GM19351 (cell line): ENCODE measurements at regions not wholly inside any gene's neighbourhood (a gene's known extent, or its start where the extent isn't known, plus 50 kb on each side); places are given as distances from the start of the nearest gene placed in this dataset.

ENCODE experiments used
- ATAC-seq: cut with Tn5 transposase; IDR thresholded peaks from one replicate; pipeline ENCODE4 v1.9.1; 2021; ENCODE audit warnings: mild to moderate bottlenecking, moderate library complexity; ENCODE audit not compliant: unreplicated experiment

DNA sequence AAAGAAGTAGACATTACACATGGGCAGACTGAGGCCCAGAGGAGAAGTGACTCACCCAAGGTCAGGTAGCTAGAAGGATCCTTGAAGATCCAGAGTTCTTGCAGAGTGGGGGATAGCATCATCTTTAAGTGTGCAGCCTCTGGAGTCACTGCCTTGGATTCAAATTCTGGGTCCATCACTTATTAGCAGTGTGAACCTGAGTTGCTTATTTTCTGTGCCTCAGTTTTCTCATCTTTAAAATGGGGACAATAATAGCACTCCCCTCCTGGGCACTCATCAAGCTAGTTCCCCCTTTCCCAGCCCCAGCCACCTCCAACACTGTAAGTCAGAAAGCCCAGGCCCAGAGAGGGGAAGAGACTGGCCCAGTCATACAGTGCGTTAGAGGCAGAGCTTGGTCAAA is 141.8 kb upstream of the PJA1 start:
- ATAC-seq: no peak

GRCh38 chrX:69306063-69306404 is 140.8 kb upstream of the PJA1 start:
- ATAC-seq: no peak

GRCh38 chrX:69305333-69306062 is 140.2 kb upstream of the PJA1 start:
- ATAC-seq: no peak

- no peak for ATAC-seq
Measured at GRCh38 chrX:69303231-69303630, 138.0 kb upstream of the PJA1 start.

DNA sequence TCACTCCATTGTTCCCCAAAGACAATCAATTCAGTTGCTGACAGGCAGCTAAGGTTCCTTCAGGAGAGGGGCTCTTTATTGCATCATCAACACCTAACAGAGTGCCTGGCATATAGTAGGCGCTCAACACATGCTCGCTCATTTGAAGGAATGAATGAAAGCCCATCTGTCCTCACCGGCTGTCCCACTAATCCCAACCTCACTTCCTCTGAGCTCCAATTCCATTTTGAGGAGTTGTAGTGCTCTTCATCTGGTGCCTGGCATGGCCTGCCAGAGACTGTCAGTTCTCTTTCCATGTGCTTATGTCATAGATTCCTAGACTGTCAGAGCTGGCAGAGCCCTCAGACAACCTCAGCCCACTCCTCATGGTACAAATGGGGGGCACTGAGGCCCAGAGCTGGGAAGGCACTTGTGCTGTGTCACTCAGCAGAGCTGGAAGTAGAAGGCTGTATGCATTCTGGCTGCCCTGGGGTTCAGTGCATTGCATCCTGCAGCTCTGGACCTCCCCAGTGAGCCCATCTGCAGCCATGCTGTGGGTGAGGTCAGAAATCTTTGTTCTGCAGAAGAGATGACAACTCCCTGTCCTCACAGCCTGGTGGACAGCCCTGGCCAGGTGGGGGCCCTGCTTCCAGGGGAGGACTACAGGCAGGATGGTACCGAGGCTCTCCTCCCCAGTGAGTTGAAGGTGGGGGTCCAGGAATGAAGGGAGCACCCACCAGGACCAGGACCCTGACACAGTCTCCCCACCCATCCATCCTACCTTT is 134.9 kb upstream of the PJA1 start:
- ATAC-seq: no peak

DNA sequence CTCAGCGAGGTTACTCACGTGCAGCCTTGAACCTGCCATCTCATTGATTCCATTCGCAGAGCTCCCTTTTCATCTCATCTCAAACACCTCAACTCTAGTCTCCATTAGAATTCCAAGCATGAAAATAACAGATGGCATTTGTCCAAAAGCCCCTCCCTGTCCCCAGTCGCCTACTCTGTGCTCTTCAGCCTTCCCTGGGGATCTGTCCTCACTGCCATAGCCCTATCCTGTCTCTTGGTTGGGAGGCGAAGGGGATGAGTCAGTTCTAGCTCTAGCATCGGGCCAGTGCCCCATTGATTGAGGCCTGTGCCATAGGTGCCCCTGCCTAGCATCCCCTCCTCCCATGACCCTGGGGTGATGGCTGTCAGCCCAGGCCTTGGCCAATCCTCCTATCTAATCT is 134.0 kb upstream of the PJA1 start:
- ATAC-seq: no peak

GRCh38 chrX:69298466-69299140 is 133.3 kb upstream of the PJA1 start:
- no peak for ATAC-seq

GRCh38 chrX:69297506-69297905 is 132.3 kb upstream of the PJA1 start:
- ATAC-seq: no peak

DNA sequence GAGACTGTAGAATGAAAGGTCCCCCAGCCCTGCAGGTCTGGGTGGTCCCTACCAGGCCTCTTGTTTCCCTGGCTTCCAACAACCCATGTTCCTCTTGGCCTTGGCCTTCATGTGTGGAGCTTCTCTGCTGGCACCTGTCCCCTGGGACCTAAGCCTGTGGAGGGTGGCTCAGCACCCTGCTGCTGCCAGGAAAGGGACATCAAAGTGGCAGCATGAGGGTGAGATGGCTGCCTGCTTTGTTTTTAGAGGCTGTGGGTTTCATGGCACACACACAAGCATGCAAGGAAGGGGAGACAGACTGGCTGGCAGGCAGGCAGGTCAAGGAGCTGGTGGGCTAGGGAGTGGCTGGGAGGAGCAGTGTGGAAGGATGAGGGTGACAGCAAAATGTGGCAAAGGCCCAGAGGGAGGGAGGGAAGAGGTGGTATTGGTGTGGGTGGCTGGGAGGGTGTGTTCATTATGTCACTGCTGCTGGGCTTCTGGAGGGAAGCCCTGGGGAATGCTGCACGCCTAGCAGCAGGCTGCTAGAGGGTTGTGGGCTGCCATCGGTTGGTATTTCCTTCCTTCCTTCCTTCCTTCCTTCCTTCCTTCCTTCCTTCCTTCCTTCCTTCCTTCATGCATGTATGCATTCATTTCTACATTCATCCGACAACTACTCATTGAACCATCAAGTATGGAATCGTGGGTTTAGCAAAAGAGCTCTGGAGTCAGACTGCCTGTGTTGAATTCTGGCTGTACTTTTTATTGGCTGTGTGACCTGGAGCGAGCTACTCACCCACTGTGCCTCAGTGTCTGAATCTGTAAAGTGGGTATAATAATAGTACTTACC is 128.7 kb upstream of the PJA1 start:
- ATAC-seq: no peak

DNA sequence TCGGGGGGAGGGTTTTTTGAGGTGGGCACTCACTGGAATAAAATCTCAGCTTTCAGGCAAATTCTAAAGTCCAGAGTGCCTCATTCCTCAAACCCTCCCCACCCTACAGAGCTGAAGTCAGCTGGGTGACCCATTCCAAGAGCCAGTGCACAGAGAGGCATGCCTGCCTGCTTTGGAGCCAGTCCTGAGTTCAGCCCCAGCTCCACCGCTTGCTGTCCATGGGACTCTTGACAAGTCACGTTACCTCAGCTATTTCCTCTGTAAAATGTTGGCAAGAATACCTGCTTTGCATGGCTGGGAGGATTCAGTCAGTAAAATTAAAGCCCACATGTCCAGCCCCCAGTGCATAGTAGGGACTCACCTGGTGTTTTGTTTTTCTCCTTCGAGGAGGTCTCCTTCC is 125.9 kb upstream of the PJA1 start:
- ATAC-seq: no peak

- no peak for ATAC-seq
Measured at GRCh38 chrX:69290292-69290691, 125.0 kb upstream of the PJA1 start.

GRCh38 chrX:69289793-69290123 is 124.5 kb upstream of the PJA1 start:
- no peak for ATAC-seq

DNA sequence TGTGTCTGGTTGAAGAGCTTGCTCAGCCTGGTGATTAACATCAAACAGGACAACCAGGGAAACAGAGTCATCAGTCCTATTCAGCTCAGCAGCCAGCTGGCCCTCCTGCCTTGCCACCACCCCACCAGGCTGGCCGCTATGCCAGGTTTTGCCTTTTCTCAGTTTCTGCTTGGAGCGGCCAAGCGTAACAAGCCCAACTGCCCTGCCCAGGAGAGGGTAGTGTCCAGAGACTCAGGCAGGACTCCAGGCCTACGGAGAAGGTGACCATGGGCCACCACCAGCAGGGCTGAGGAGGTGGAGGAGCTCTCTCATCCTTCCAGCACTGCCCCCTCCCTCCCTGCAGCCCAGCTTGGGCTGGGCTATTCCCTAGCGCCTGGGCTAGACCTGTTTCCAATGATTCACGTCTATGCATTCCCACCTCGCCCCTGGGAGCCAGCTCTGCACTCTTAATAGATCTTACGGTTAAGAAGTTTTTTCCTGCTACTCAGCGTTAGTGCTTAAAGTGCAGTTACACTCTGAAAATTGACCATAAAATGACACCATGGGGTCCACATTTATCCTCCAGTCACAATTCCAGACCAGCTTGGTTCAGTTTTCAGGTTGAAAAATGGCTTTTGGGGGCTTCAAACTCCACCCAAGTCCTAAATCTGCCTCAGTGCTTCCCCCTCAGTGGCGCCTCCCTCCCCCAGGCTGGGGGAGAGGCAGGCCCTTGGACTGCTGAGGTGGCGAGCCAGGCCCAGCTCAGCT is 124.0 kb upstream of the PJA1 start:
- no peak for ATAC-seq

GRCh38 chrX:69287095-69287494 is 121.8 kb upstream of the PJA1 start:
- no peak for ATAC-seq

- ATAC-seq: no peak
Measured at GRCh38 chrX:69286565-69286906, 121.3 kb upstream of the PJA1 start.

- ATAC-seq: peak; percentile 81
Measured at GRCh38 chrX:69285881-69286564, 120.8 kb upstream of the PJA1 start.

- ATAC-seq: no peak
Measured at GRCh38 chrX:69285401-69285877, 120.2 kb upstream of the PJA1 start.

- no peak for ATAC-seq
Measured at GRCh38 chrX:69284491-69284890, 119.2 kb upstream of the PJA1 start.

- no peak for ATAC-seq
Measured at GRCh38 chrX:69282893-69283690, 117.8 kb upstream of the PJA1 start.
